ENCODE measurements at regions not wholly inside any gene's neighbourhood (a gene's known extent, or its start where the extent isn't known, plus 50 kb on each side); places are given as distances from the start of the nearest gene placed in this dataset.
A peak's percentile ranks its signal among the peaks of the same experiment; 100 is the strongest.

GRCh38 chr11:56909080-56909479, 79.6 kb upstream of the OR5AK2 start:
- Histone ChIP-seq H3K9me3 (no peaks in the 10 kb centered on the region), H3K27ac (no peak overlapping the region), H3K4me1 (no peaks in the 10 kb centered on the region), H3K36me3 (no peaks in the 10 kb centered on the region), H3K27me3 (no peaks in the 10 kb centered on the region), H3K4me3 (no peak overlapping the region)
- intact Hi-C loops (cut with DNase I) = no loop called here
- DNase-seq (no peak), ATAC-seq (no peak)
- no peak for TF ChIP-seq CTCF (IDR thresholded peaks at IDR 0.05)

- H3K9me3 ChIP-seq = no peaks in the 10 kb centered on the region
- no peak for TF ChIP-seq CTCF (IDR thresholded peaks at IDR 0.05)
- no peak for DNase-seq
- intact Hi-C loops (cut with DNase I) = no loop called here
- H3K27ac ChIP-seq = no peak overlapping the region
- no peaks in the 10 kb centered on the region for H3K27me3 ChIP-seq
- peak; percentile 32 for ATAC-seq
- H3K4me3 ChIP-seq = no peak overlapping the region
- H3K4me1 ChIP-seq = no peaks in the 10 kb centered on the region
- H3K36me3 ChIP-seq = no peaks in the 10 kb centered on the region
Measured at GRCh38 chr11:56906683-56907148, 82.0 kb upstream of the OR5AK2 start.

- H3K27ac ChIP-seq = no peak overlapping the region
- H3K4me3 ChIP-seq = no peak overlapping the region
- H3K9me3 ChIP-seq = no peaks in the 10 kb centered on the region
- intact Hi-C loops (cut with DNase I) = no loop called here
- DNase-seq = no peak
- no peak for ATAC-seq
- no peaks in the 10 kb centered on the region for H3K36me3 ChIP-seq
- no peaks in the 10 kb centered on the region for H3K27me3 ChIP-seq
- TF ChIP-seq CTCF (IDR thresholded peaks at IDR 0.05) = no peak
- no peaks in the 10 kb centered on the region for H3K4me1 ChIP-seq
Measured at GRCh38 chr11:56905936-56906335, 82.8 kb upstream of the OR5AK2 start.

GRCh38 chr11:56905442-56905841, 83.3 kb upstream of the OR5AK2 start:
- ATAC-seq (no peak), DNase-seq (no peak)
- TF ChIP-seq CTCF (IDR thresholded peaks at IDR 0.05) = no peak
- no peaks in the 10 kb centered on the region for H3K36me3 ChIP-seq
- no peak overlapping the region for H3K27ac ChIP-seq
- no peaks in the 10 kb centered on the region for H3K4me1 ChIP-seq
- no peak overlapping the region for H3K4me3 ChIP-seq
- H3K27me3 ChIP-seq = no peaks in the 10 kb centered on the region
- intact Hi-C loops (cut with DNase I) = no loop called here
- H3K9me3 ChIP-seq = no peaks in the 10 kb centered on the region

- DNase-seq (peak in 1 of 4 donors; percentile 26), ATAC-seq (no peak)
- H3K27ac ChIP-seq = no peak overlapping the region
- H3K4me3 ChIP-seq = no peak overlapping the region
- H3K9me3 ChIP-seq = no peaks in the 10 kb centered on the region
- H3K4me1 ChIP-seq = no peaks in the 10 kb centered on the region
- no peak for TF ChIP-seq CTCF (IDR thresholded peaks at IDR 0.05)
- intact Hi-C loops (cut with DNase I) = no loop called here
- no peaks in the 10 kb centered on the region for H3K27me3 ChIP-seq
- no peaks in the 10 kb centered on the region for H3K36me3 ChIP-seq
Measured at GRCh38 chr11:56898856-56899255, 89.9 kb upstream of the OR5AK2 start.
